KMS-11 (cell line): ENCODE measurements at regions not wholly inside any gene's neighbourhood (a gene's known extent, or its start where the extent isn't known, plus 50 kb on each side); places are given as distances from the start of the nearest gene placed in this dataset.

Experiments used
- H2AFZ ChIP-seq: fragments of 200-600 bp; sonication (generic); 2 replicates; pipeline ENCODE4 v1.6.1; 2016; ENCODE audit warnings: antibody characterized with exemption, mixed run types, low read depth
- H3K27ac ChIP-seq: fragments of 200-600 bp; sonication (generic); 2 replicates; pipeline ENCODE4 v1.6.1; 2016; ENCODE audit warnings: mild to moderate bottlenecking, mixed run types
- H3K27me3 ChIP-seq: fragments of 200-600 bp; sonication (generic); 2 replicates; pipeline ENCODE4 v1.6.1; 2017; ENCODE audit warnings: mild to moderate bottlenecking, low read depth, mixed run types, moderate library complexity; ENCODE audit not compliant: insufficient read depth
- H3K36me3 ChIP-seq: fragments of 200-600 bp; sonication (generic); 2 replicates; pipeline ENCODE4 v1.6.1; 2017; ENCODE audit warnings: mild to moderate bottlenecking, mixed run types; ENCODE audit not compliant: insufficient read depth
- H3K4me1 ChIP-seq: fragments of 200-600 bp; sonication (generic); 2 replicates; pipeline ENCODE4 v1.6.1; 2016; ENCODE audit warnings: mild to moderate bottlenecking, low read depth, mixed run types; ENCODE audit not compliant: poor library complexity, severe bottlenecking
- H3K4me2 ChIP-seq: fragments of 200-600 bp; sonication (generic); 2 replicates; pipeline ENCODE4 v1.7.0; 2016; ENCODE audit warnings: mild to moderate bottlenecking, mixed run types
- H3K4me3 ChIP-seq: fragments of 200-600 bp; sonication (generic); IDR thresholded peaks from 2 replicates; pipeline ENCODE4 v1.6.1; 2017; ENCODE audit warnings: low read depth, low read length, mixed read lengths; ENCODE audit not compliant: insufficient read depth
- H3K79me2 ChIP-seq: fragments of 200-600 bp; sonication (generic); 2 replicates; pipeline ENCODE4 v1.6.1; 2016; ENCODE audit warnings: low read depth, mixed run types; ENCODE audit not compliant: insufficient read depth
- H3K9ac ChIP-seq: fragments of 200-600 bp; sonication (generic); 2 replicates; pipeline ENCODE4 v1.6.1; 2016; ENCODE audit warnings: mild to moderate bottlenecking, mixed run types
- H4K20me1 ChIP-seq: fragments of 200-600 bp; sonication (generic); 2 replicates; pipeline ENCODE4 v1.6.1; 2016; ENCODE audit warnings: mild to moderate bottlenecking, mixed run types; ENCODE audit not compliant: insufficient read depth
- CTCF ChIP-seq: fragments of 200-600 bp; sonication (generic); conservative IDR thresholded peaks from 2 replicates; pipeline ENCODE4 v1.6.1; 2017; ENCODE audit warnings: low read depth, mild to moderate bottlenecking, antibody characterized with exemption, low read length, moderate library complexity, mixed read lengths

GRCh38 chr5:166486348-166486747, 1805.1 kb upstream of the WWC1 start:
- no peak overlapping the region for H3K9ac ChIP-seq
- H3K4me1 ChIP-seq: no peaks in the 10 kb centered on the region
- no peaks in the 10 kb centered on the region for H3K79me2 ChIP-seq
- H3K36me3 ChIP-seq: no peaks in the 10 kb centered on the region
- H3K4me2 ChIP-seq: no peak overlapping the region
- H3K4me3 ChIP-seq: no peak overlapping the region
- no peaks in the 10 kb centered on the region for H3K27me3 ChIP-seq
- no peaks in the 10 kb centered on the region for H4K20me1 ChIP-seq
- no peak overlapping the region for H2AFZ ChIP-seq
- no peak for TF ChIP-seq CTCF
- no peak overlapping the region for H3K27ac ChIP-seq

- TF ChIP-seq CTCF: no peak
- Histone ChIP-seq H4K20me1 (no peaks in the 10 kb centered on the region), H3K9ac (no peak overlapping the region)
Observed at GRCh38 chr5:166488560-166488959, 1802.9 kb upstream of the WWC1 start.

GRCh38 chr5:166493040-166493439, 1798.4 kb upstream of the WWC1 start:
- H3K4me3 ChIP-seq: no peak overlapping the region
- no peak for TF ChIP-seq CTCF
- H3K27ac ChIP-seq: no peak overlapping the region
- no peaks in the 10 kb centered on the region for H3K27me3 ChIP-seq
- H2AFZ ChIP-seq: no peak overlapping the region
- no peaks in the 10 kb centered on the region for H3K79me2 ChIP-seq
- H3K4me2 ChIP-seq: no peak overlapping the region
- no peak overlapping the region for H3K9ac ChIP-seq
- H3K36me3 ChIP-seq: no peaks in the 10 kb centered on the region
- no peaks in the 10 kb centered on the region for H3K4me1 ChIP-seq
- H4K20me1 ChIP-seq: no peaks in the 10 kb centered on the region

More at GRCh38 chr5:166488560-166488959, 1802.9 kb upstream of the WWC1 start:
- H3K36me3 ChIP-seq: no peaks in the 10 kb centered on the region
- no peaks in the 10 kb centered on the region for H3K4me1 ChIP-seq
- H3K79me2 ChIP-seq: no peaks in the 10 kb centered on the region
- no peak overlapping the region for H3K4me2 ChIP-seq
- no peak overlapping the region for H3K4me3 ChIP-seq
- no peak overlapping the region for H3K27ac ChIP-seq
- H2AFZ ChIP-seq: no peak overlapping the region
- no peaks in the 10 kb centered on the region for H3K27me3 ChIP-seq

- no peak for TF ChIP-seq CTCF
- Histone ChIP-seq H4K20me1 (no peaks in the 10 kb centered on the region), H3K36me3 (no peaks in the 10 kb centered on the region)
Observed at GRCh38 chr5:166493612-166494011, 1797.8 kb upstream of the WWC1 start.

More at GRCh38 chr5:166493612-166494011, 1797.8 kb upstream of the WWC1 start:
- Histone ChIP-seq H3K4me1 (no peaks in the 10 kb centered on the region), H3K27me3 (no peaks in the 10 kb centered on the region), H3K4me3 (no peak overlapping the region), H3K4me2 (no peak overlapping the region), H3K79me2 (no peaks in the 10 kb centered on the region), H3K9ac (no peak overlapping the region), H2AFZ (no peak overlapping the region), H3K27ac (no peak overlapping the region)
